GM23338 (cell line): ENCODE measurements at regions not wholly inside any gene's neighbourhood (a gene's known extent, or its start where the extent isn't known, plus 50 kb on each side); places are given as distances from the start of the nearest gene placed in this dataset.

ENCODE experiments used
- ATAC-seq: fragments of 200-7000 bp; cut with Tn5 transposase; 3 replicates; pipeline ENCODE4 v1.9.1; 2020
- DNase-seq: peaks from one replicate; pipeline ENCODE4 v3.0.0-alpha.2; 2015; ENCODE audit warnings: low spot score
- H2AFZ ChIP-seq: fragments of 200-600 bp; sonication (generic); 2 replicates; pipeline ENCODE4 v1.8.0; 2016; ENCODE audit warnings: antibody characterized with exemption, mild to moderate bottlenecking, moderate library complexity
- H3F3A ChIP-seq: fragments of 200-600 bp; sonication (generic); replicated peaks from 2 replicates; pipeline ENCODE4 v1.8.0; 2017; ENCODE audit warnings: antibody characterized with exemption, mixed run types, low read depth
- H3K27ac ChIP-seq: fragments of 200-600 bp; sonication (generic); 2 replicates; pipeline ENCODE4 v1.6.1; 2016; ENCODE audit warnings: low read depth
- H3K27me3 ChIP-seq: fragments of 200-600 bp; sonication (generic); 2 replicates; pipeline ENCODE4 v1.8.0; 2016; ENCODE audit warnings: mild to moderate bottlenecking, mixed run types, moderate library complexity; ENCODE audit not compliant: insufficient read depth
- H3K36me3 ChIP-seq: fragments of 200-600 bp; sonication (generic); 2 replicates; pipeline ENCODE4 v1.8.0; 2016; ENCODE audit warnings: mild to moderate bottlenecking; ENCODE audit not compliant: insufficient read depth
- H3K4me1 ChIP-seq: fragments of 200-600 bp; sonication (generic); 2 replicates; pipeline ENCODE4 v1.8.0; 2016; ENCODE audit warnings: mild to moderate bottlenecking, moderate library complexity; ENCODE audit not compliant: insufficient read depth
- H3K4me2 ChIP-seq: fragments of 200-600 bp; sonication (generic); 2 replicates; pipeline ENCODE4 v1.7.1; 2017; ENCODE audit warnings: mixed run types
- H3K4me3 ChIP-seq: fragments of 200-600 bp; sonication (generic); 2 replicates; pipeline ENCODE4 v1.6.1; 2016; ENCODE audit warnings: mixed run types
- H3K79me2 ChIP-seq: fragments of 200-600 bp; sonication (generic); replicated peaks from 2 replicates; pipeline ENCODE4 v1.8.0; 2017; ENCODE audit warnings: mild to moderate bottlenecking; ENCODE audit not compliant: insufficient read depth
- H3K9me2 ChIP-seq: fragments of 200-600 bp; sonication (generic); 2 replicates; pipeline ENCODE4 v1.8.0; 2017; ENCODE audit not compliant: insufficient read depth
- H4K20me1 ChIP-seq: fragments of 200-600 bp; sonication (generic); replicated peaks from 2 replicates; pipeline ENCODE4 v1.8.0; 2017; ENCODE audit warnings: mild to moderate bottlenecking; ENCODE audit not compliant: insufficient read depth
- H3K27ac Mint-ChIP-seq: 2 replicates; pipeline ENCODE4 v1.8.0; 2020; ENCODE audit warnings: inconsistent platforms, mild to moderate bottlenecking, moderate library complexity, mixed read lengths
- H3K27me3 Mint-ChIP-seq: 3 replicates; pipeline ENCODE4 v1.8.0; 2022; ENCODE audit warnings: low read depth, mild to moderate bottlenecking, moderate library complexity, mixed read lengths, inconsistent platforms; ENCODE audit not compliant: insufficient read depth, poor library complexity
- H3K36me3 Mint-ChIP-seq: 3 replicates; pipeline ENCODE4 v1.8.0; 2021; ENCODE audit warnings: low read depth, mild to moderate bottlenecking, inconsistent platforms, moderate library complexity, mixed read lengths
- H3K4me1 Mint-ChIP-seq: 3 replicates; pipeline ENCODE4 v1.8.0; 2020; ENCODE audit warnings: mild to moderate bottlenecking, inconsistent platforms, mixed read lengths
- H3K4me3 Mint-ChIP-seq: 3 replicates; pipeline ENCODE4 v1.8.0; 2021; ENCODE audit warnings: moderate library complexity, mild to moderate bottlenecking, inconsistent platforms, mixed read lengths
- H3K9me3 Mint-ChIP-seq: 3 replicates; pipeline ENCODE4 v1.8.0; 2020; ENCODE audit warnings: moderate library complexity, mild to moderate bottlenecking, inconsistent platforms, mixed read lengths
- CREB1 ChIP-seq: fragments of 250-450 bp; sonication (Bioruptor Pico); IDR thresholded peaks from 2 replicates; pipeline ENCODE4 v1.5.0; 2020; ENCODE audit warnings: low read depth, mild to moderate bottlenecking, moderate library complexity
- EZH2 ChIP-seq: fragments of 200-600 bp; sonication (generic); IDR thresholded peaks from one replicate; pipeline ENCODE4 v1.8.0; 2017; ENCODE audit warnings: antibody characterized with exemption, mild to moderate bottlenecking, low read depth; ENCODE audit not compliant: unreplicated experiment
- EZH2phosphoT487 ChIP-seq: fragments of 200-600 bp; sonication (generic); IDR thresholded peaks from one replicate; pipeline ENCODE4 v1.8.1; 2018; ENCODE audit warnings: antibody characterized with exemption; ENCODE audit not compliant: unreplicated experiment
- JUNB ChIP-seq: IDR thresholded peaks from one replicate; pipeline ENCODE4 v1.6.1; 2016; ENCODE audit warnings: antibody characterized with exemption; ENCODE audit not compliant: unreplicated experiment
- NANOG ChIP-seq: IDR thresholded peaks from 2 replicates; pipeline ENCODE4 v1.6.1; 2016; ENCODE audit warnings: antibody characterized with exemption, borderline replicate concordance
- POLR2AphosphoS5 ChIP-seq: IDR thresholded peaks from 2 replicates; pipeline ENCODE4 v1.6.1; 2016; ENCODE audit warnings: antibody characterized with exemption, low read depth
- REST ChIP-seq: IDR thresholded peaks from one replicate; pipeline ENCODE4 v1.6.1; 2018; ENCODE audit warnings: antibody characterized with exemption; ENCODE audit not compliant: unreplicated experiment
- STAT1 ChIP-seq: IDR thresholded peaks from one replicate; pipeline ENCODE4 v1.6.1; 2016; ENCODE audit warnings: antibody characterized with exemption; ENCODE audit not compliant: unreplicated experiment
- ZNF114 ChIP-seq: fragments of 250-450 bp; sonication (Bioruptor Pico); IDR thresholded peaks from 2 replicates; pipeline ENCODE4 v1.5.0; 2020; ENCODE audit warnings: mild to moderate bottlenecking, moderate library complexity
- ZNF331 ChIP-seq: fragments of 250-450 bp; sonication (Bioruptor Pico); IDR thresholded peaks from 2 replicates; pipeline ENCODE4 v1.5.0; 2020; ENCODE audit warnings: low read depth, mild to moderate bottlenecking, moderate library complexity
- TF ChIP-seq, protein P1 (sequence below): IDR thresholded peaks from 2 replicates; pipeline ENCODE4 v1.6.1; 2016; ENCODE audit warnings: antibody characterized with exemption
- TF ChIP-seq, protein P2 (sequence below): fragments of 250-450 bp; sonication (Bioruptor Pico); IDR thresholded peaks from 2 replicates; pipeline ENCODE4 v1.5.0; 2020; ENCODE audit warnings: mild to moderate bottlenecking, moderate library complexity
- TF ChIP-seq, protein P3 (sequence below), 2 experiments: fragments of 200-600 bp in 1 of 2; sonication (generic) in 1 of 2; conservative IDR thresholded peaks; 2 replicates each; pipeline versions ENCODE4 v1.5.1 to v1.6.1; 2016 to 2017; ENCODE audit warnings: antibody characterized with exemption in 2 of 2, low read depth in 2 of 2, mild to moderate bottlenecking in 2 of 2, moderate library complexity in 1 of 2

DNA sequence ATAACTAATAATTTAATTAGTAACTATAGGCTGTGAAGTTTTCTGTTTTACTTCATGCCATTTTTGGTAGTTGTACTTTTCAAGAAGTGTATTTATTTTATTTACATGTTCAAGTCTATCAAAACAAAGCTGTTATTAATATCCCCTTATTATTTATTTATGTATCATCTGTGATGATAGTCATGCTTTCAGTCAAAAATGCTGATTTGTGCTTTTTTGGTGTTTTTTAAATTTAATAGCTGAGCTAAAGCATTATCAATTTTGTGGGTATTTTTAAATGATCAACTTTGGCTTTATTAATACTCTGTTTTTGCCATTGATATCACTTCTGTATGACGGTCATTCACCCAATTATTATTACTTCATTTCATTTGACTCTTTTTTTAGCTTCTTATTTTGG, 1229.2 kb upstream of the CADM2 start:
- DNase-seq (no peak), ATAC-seq (no peak)
- TF ChIP-seq, protein P1, sequence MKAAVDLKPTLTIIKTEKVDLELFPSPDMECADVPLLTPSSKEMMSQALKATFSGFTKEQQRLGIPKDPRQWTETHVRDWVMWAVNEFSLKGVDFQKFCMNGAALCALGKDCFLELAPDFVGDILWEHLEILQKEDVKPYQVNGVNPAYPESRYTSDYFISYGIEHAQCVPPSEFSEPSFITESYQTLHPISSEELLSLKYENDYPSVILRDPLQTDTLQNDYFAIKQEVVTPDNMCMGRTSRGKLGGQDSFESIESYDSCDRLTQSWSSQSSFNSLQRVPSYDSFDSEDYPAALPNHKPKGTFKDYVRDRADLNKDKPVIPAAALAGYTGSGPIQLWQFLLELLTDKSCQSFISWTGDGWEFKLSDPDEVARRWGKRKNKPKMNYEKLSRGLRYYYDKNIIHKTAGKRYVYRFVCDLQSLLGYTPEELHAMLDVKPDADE, result no peak
- TF ChIP-seq ZNF331 (CRISPR knock-in tag), result no peak
- no peak for TF ChIP-seq POLR2AphosphoS5
- TF ChIP-seq, protein P2, sequence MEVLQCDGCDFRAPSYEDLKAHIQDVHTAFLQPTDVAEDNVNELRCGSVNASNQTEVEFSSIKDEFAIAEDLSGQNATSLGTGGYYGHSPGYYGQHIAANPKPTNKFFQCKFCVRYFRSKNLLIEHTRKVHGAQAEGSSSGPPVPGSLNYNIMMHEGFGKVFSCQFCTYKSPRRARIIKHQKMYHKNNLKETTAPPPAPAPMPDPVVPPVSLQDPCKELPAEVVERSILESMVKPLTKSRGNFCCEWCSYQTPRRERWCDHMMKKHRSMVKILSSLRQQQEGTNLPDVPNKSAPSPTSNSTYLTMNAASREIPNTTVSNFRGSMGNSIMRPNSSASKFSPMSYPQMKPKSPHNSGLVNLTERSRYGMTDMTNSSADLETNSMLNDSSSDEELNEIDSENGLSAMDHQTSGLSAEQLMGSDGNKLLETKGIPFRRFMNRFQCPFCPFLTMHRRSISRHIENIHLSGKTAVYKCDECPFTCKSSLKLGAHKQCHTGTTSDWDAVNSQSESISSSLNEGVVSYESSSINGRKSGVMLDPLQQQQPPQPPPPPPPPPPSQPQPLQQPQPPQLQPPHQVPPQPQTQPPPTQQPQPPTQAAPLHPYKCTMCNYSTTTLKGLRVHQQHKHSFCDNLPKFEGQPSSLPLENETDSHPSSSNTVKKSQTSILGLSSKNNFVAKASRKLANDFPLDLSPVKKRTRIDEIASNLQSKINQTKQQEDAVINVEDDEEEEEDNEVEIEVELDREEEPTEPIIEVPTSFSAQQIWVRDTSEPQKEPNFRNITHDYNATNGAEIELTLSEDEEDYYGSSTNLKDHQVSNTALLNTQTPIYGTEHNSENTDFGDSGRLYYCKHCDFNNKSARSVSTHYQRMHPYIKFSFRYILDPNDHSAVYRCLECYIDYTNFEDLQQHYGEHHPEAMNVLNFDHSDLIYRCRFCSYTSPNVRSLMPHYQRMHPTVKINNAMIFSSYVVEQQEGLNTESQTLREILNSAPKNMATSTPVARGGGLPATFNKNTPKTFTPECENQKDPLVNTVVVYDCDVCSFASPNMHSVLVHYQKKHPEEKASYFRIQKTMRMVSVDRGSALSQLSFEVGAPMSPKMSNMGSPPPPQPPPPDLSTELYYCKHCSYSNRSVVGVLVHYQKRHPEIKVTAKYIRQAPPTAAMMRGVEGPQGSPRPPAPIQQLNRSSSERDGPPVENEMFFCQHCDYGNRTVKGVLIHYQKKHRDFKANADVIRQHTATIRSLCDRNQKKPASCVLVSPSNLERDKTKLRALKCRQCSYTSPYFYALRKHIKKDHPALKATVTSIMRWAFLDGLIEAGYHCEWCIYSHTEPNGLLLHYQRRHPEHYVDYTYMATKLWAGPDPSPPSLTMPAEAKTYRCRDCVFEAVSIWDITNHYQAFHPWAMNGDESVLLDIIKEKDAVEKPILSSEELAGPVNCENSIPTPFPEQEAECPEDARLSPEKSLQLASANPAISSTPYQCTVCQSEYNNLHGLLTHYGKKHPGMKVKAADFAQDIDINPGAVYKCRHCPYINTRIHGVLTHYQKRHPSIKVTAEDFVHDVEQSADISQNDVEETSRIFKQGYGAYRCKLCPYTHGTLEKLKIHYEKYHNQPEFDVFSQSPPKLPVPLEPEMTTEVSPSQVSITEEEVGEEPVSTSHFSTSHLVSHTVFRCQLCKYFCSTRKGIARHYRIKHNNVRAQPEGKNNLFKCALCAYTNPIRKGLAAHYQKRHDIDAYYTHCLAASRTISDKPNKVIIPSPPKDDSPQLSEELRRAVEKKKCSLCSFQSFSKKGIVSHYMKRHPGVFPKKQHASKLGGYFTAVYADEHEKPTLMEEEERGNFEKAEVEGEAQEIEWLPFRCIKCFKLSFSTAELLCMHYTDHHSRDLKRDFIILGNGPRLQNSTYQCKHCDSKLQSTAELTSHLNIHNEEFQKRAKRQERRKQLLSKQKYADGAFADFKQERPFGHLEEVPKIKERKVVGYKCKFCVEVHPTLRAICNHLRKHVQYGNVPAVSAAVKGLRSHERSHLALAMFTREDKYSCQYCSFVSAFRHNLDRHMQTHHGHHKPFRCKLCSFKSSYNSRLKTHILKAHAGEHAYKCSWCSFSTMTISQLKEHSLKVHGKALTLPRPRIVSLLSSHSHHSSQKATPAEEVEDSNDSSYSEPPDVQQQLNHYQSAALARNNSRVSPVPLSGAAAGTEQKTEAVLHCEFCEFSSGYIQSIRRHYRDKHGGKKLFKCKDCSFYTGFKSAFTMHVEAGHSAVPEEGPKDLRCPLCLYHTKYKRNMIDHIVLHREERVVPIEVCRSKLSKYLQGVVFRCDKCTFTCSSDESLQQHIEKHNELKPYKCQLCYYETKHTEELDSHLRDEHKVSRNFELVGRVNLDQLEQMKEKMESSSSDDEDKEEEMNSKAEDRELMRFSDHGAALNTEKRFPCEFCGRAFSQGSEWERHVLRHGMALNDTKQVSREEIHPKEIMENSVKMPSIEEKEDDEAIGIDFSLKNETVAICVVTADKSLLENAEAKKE (CRISPR knock-in tag), result no peak
- TF ChIP-seq REST, result no peak
- no peak for TF ChIP-seq EZH2phosphoT487
- TF ChIP-seq ZNF114, result no peak
- no peak for TF ChIP-seq JUNB
- no peak for TF ChIP-seq NANOG
- TF ChIP-seq EZH2, result no peak
- no peak for TF ChIP-seq CREB1 (CRISPR knock-in tag)
- TF ChIP-seq, protein P3, sequence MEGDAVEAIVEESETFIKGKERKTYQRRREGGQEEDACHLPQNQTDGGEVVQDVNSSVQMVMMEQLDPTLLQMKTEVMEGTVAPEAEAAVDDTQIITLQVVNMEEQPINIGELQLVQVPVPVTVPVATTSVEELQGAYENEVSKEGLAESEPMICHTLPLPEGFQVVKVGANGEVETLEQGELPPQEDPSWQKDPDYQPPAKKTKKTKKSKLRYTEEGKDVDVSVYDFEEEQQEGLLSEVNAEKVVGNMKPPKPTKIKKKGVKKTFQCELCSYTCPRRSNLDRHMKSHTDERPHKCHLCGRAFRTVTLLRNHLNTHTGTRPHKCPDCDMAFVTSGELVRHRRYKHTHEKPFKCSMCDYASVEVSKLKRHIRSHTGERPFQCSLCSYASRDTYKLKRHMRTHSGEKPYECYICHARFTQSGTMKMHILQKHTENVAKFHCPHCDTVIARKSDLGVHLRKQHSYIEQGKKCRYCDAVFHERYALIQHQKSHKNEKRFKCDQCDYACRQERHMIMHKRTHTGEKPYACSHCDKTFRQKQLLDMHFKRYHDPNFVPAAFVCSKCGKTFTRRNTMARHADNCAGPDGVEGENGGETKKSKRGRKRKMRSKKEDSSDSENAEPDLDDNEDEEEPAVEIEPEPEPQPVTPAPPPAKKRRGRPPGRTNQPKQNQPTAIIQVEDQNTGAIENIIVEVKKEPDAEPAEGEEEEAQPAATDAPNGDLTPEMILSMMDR (conservative IDR thresholded peaks at IDR 0.05; ENCODE audit: low read depth in 2 of 2), result no peak
- no peak for TF ChIP-seq STAT1
- H3K27me3 ChIP-seq, result no peaks in the 10 kb centered on the region
- no peaks in the 10 kb centered on the region for H3K27me3 Mint-ChIP-seq
- H3K4me3 ChIP-seq, result no peak overlapping the region
- H3K36me3 Mint-ChIP-seq, result peaks cover 34% of the 10 kb centered on the region
- H2AFZ ChIP-seq, result no peak overlapping the region
- H3K4me1 Mint-ChIP-seq, result no peaks in the 10 kb centered on the region
- H3K27ac ChIP-seq, result no peak overlapping the region
- H3K36me3 ChIP-seq, result peaks cover 4% of the 10 kb centered on the region; the same call in 1 of the 2 replicates
- H3F3A ChIP-seq, result no peaks in the 10 kb centered on the region
- H3K4me3 Mint-ChIP-seq, result no peak overlapping the region
- no peak overlapping the region for H3K27ac Mint-ChIP-seq
- peaks cover 34% of the 10 kb centered on the region for H3K9me3 Mint-ChIP-seq
- H3K4me1 ChIP-seq, result no peaks in the 10 kb centered on the region
- H3K79me2 ChIP-seq, result no peaks in the 10 kb centered on the region
- no peaks in the 10 kb centered on the region for H3K9me2 ChIP-seq
- H3K4me2 ChIP-seq, result no peak overlapping the region
- no peaks in the 10 kb centered on the region for H4K20me1 ChIP-seq
